ENCODE measurements at regions not wholly inside any gene's neighbourhood (a gene's known extent, or its start where the extent isn't known, plus 50 kb on each side); places are given as distances from the start of the nearest gene placed in this dataset.

GRCh38 chr9:20200581-20200980 lies 411.7 kb upstream of the SLC24A2 start:
- TF ChIP-seq POLR2AphosphoS5 (IDR thresholded peaks at IDR 0.05; ENCODE audit: insufficient read depth in 1 of 2, low read depth in 1 of 2): no peak
- TF ChIP-seq CTCF (IDR thresholded peaks at IDR 0.05): no peak
